ENCODE measurements at regions not wholly inside any gene's neighbourhood (a gene's known extent, or its start where the extent isn't known, plus 50 kb on each side); places are given as distances from the start of the nearest gene placed in this dataset.

DNA sequence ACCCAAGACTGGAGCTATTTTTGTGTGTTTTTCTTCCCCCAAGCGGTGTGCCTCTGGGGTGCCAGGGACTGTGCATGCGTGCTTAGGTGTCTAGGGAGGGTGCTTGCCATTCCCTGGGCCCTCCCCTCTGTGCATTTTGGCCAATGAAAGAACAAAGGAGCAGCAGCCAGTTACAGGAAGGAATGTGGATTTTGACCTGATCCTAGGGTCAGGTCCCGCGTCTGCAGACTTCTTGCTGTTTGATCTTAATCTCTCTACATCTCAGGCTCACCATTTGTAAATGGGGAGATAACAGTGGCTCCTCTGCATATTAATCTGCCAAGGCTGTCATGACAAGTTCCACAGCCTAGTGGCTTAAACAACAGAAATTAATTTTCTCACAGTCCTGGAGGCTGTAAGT lies 699.1 kb downstream of the QKI start:
- TF ChIP-seq, protein P1, sequence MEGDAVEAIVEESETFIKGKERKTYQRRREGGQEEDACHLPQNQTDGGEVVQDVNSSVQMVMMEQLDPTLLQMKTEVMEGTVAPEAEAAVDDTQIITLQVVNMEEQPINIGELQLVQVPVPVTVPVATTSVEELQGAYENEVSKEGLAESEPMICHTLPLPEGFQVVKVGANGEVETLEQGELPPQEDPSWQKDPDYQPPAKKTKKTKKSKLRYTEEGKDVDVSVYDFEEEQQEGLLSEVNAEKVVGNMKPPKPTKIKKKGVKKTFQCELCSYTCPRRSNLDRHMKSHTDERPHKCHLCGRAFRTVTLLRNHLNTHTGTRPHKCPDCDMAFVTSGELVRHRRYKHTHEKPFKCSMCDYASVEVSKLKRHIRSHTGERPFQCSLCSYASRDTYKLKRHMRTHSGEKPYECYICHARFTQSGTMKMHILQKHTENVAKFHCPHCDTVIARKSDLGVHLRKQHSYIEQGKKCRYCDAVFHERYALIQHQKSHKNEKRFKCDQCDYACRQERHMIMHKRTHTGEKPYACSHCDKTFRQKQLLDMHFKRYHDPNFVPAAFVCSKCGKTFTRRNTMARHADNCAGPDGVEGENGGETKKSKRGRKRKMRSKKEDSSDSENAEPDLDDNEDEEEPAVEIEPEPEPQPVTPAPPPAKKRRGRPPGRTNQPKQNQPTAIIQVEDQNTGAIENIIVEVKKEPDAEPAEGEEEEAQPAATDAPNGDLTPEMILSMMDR (IDR thresholded peaks at IDR 0.05): no peak
- no peak for TF ChIP-seq POLR2A (IDR thresholded peaks at IDR 0.05)
